Upper lobe of right lung (tissue), 1 donor: ENCODE measurements at regions not wholly inside any gene's neighbourhood (a gene's known extent, or its start where the extent isn't known, plus 50 kb on each side); places are given as distances from the start of the nearest gene placed in this dataset.

Experiments
- ATAC-seq: fragments of 200-7000 bp; cut with Tn5 transposase; one replicate; pipeline ENCODE4 v1.9.1; 2020; ENCODE audit warnings: mild to moderate bottlenecking, moderate library complexity
- DNase-seq: peaks from one replicate; pipeline ENCODE4 v3.0.0-alpha.2; 2020
- H3K27ac ChIP-seq: fragments of 200-600 bp; one replicate; pipeline ENCODE4 v1.8.0; 2022
- H3K27me3 ChIP-seq: fragments of 200-600 bp; one replicate; pipeline ENCODE4 v1.8.0; 2022; ENCODE audit warnings: mild to moderate bottlenecking
- H3K36me3 ChIP-seq: fragments of 200-600 bp; one replicate; pipeline ENCODE4 v1.8.0; 2022
- H3K4me1 ChIP-seq: fragments of 200-600 bp; one replicate; pipeline ENCODE4 v1.8.0; 2022
- H3K4me3 ChIP-seq: fragments of 200-600 bp; one replicate; pipeline ENCODE4 v1.8.0; 2022; ENCODE audit warnings: mild to moderate bottlenecking
- H3K9me3 ChIP-seq: fragments of 200-600 bp; one replicate; pipeline ENCODE4 v1.8.0; 2022
- CTCF ChIP-seq: fragments of 200-600 bp; IDR thresholded peaks from one replicate; pipeline ENCODE4 v1.8.0; 2022; ENCODE audit warnings: antibody characterized with exemption
- intact Hi-C: fragments of 100-400 bp; cut with DNase I; formaldehyde crosslinking; loops from one replicate; pipeline ENCODE4 v1.11.0; 2022
- donor health status: DM: no; HTN: yes; CAD: no; lungs with severe emphysema.

GRCh38 chr5:121704291-121704690 is 147.4 kb upstream of the FTMT start:
- intact Hi-C loops, result no loop called here
- H3K27me3 ChIP-seq, result no peaks in the 10 kb centered on the region

DNA sequence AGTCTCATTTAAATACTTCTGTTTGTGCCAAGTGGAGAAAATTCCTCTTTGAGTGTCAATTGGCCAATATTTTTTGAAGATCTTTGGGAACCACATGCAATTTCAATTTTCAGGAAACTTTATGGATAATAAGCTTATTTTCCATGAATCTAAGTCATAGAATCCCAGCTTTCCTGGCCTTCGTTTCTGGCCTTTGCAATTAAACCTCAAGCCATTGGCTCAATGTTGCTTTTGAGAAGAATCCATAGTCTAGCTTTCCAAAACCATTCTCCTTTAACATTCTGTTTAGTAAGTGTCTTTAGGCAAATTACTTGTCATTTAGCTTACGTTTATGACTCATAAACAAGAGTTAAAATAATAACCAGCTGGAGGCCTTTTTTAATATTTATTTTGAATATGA is 145.0 kb upstream of the FTMT start:
- Histone ChIP-seq H3K36me3 (no peaks in the 10 kb centered on the region), H3K4me1 (no peaks in the 10 kb centered on the region), H3K9me3 (no peaks in the 10 kb centered on the region), H3K27me3 (no peaks in the 10 kb centered on the region), H3K27ac (no peak overlapping the region), H3K4me3 (no peak overlapping the region)
- TF ChIP-seq CTCF, result no peak
- ATAC-seq, result no peak
- DNase-seq, result no peak
- intact Hi-C loops, result no loop called here

More at GRCh38 chr5:121704291-121704690, 147.4 kb upstream of the FTMT start:
- ATAC-seq (no peak), DNase-seq (no peak)
- TF ChIP-seq CTCF, result no peak
- Histone ChIP-seq H3K9me3 (no peaks in the 10 kb centered on the region), H3K36me3 (no peaks in the 10 kb centered on the region), H3K4me1 (no peaks in the 10 kb centered on the region), H3K27ac (no peak overlapping the region), H3K4me3 (no peak overlapping the region)

DNA sequence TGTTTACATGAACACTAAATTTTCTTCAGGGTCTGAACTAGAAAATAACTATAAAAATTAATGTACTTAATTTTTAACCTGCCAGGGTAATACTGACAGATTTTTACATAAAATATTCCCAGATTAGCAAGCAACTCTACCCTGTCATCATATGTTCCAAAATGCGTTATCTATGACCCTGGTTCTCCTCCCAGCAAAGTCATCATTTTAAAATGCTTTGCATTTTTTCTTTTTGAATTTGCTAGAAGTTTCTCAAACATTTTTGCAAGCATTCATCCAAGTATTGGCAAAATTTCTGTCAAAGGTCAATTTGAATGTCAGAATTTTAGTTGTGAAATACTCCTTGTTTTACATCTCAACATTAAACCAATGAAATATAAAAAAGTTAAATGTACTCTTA is 144.5 kb upstream of the FTMT start:
- DNase-seq, result no peak
- intact Hi-C loops, result no loop called here
- TF ChIP-seq CTCF, result no peak

GRCh38 chr5:121711416-121711815 is 140.3 kb upstream of the FTMT start:
- intact Hi-C loops, result no loop called here
- ATAC-seq, result no peak
- no peaks in the 10 kb centered on the region for H3K9me3 ChIP-seq

More for the DNA sequence above, 144.5 kb upstream of the FTMT start:
- ATAC-seq, result no peak
- Histone ChIP-seq H3K4me3 (no peak overlapping the region), H3K36me3 (no peaks in the 10 kb centered on the region), H3K27me3 (no peaks in the 10 kb centered on the region), H3K9me3 (no peaks in the 10 kb centered on the region), H3K27ac (no peak overlapping the region), H3K4me1 (no peaks in the 10 kb centered on the region)

GRCh38 chr5:121719255-121719654 is 132.4 kb upstream of the FTMT start:
- no peaks in the 10 kb centered on the region for H3K9me3 ChIP-seq
- no peaks in the 10 kb centered on the region for H3K4me1 ChIP-seq
- no peaks in the 10 kb centered on the region for H3K27me3 ChIP-seq
- H3K36me3 ChIP-seq, result no peaks in the 10 kb centered on the region
- TF ChIP-seq CTCF, result no peak
- intact Hi-C loops, result no loop called here
- no peak overlapping the region for H3K27ac ChIP-seq
- DNase-seq, result no peak
- H3K4me3 ChIP-seq, result no peak overlapping the region
- no peak for ATAC-seq

More at GRCh38 chr5:121711416-121711815, 140.3 kb upstream of the FTMT start:
- Histone ChIP-seq H3K4me3 (no peak overlapping the region), H3K36me3 (no peaks in the 10 kb centered on the region), H3K27ac (no peak overlapping the region), H3K4me1 (no peaks in the 10 kb centered on the region), H3K27me3 (no peaks in the 10 kb centered on the region)
- no peak for DNase-seq
- no peak for TF ChIP-seq CTCF

DNA sequence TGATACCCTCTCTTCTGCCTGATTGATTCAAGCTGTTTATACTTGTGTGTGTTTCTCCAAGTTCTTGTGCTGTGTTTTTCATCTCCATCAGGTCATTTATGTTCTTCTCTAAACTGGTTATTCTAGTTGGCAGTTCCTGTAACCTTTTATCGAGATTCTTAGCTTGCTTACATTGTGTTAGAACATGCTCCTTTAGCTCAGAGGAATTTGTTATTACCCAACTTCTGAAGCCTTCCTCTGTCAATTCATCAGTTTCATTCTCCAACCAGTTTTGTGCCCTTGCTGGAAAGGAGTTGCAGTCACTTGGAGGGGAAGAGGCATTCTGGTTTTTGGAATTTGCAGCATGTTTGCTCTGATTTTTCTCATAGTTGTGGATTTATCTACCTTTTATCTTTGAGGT is 126.2 kb upstream of the FTMT start:
- Histone ChIP-seq H3K27ac (no peak overlapping the region), H3K27me3 (no peaks in the 10 kb centered on the region), H3K4me3 (no peak overlapping the region), H3K36me3 (no peaks in the 10 kb centered on the region), H3K9me3 (no peaks in the 10 kb centered on the region), H3K4me1 (no peaks in the 10 kb centered on the region)
- no peak for TF ChIP-seq CTCF
- ATAC-seq, result no peak
- DNase-seq, result no peak
- intact Hi-C loops, result no loop called here
